ENCODE measurements at regions not wholly inside any gene's neighbourhood (a gene's known extent, or its start where the extent isn't known, plus 50 kb on each side); places are given as distances from the start of the nearest gene placed in this dataset.

DNA sequence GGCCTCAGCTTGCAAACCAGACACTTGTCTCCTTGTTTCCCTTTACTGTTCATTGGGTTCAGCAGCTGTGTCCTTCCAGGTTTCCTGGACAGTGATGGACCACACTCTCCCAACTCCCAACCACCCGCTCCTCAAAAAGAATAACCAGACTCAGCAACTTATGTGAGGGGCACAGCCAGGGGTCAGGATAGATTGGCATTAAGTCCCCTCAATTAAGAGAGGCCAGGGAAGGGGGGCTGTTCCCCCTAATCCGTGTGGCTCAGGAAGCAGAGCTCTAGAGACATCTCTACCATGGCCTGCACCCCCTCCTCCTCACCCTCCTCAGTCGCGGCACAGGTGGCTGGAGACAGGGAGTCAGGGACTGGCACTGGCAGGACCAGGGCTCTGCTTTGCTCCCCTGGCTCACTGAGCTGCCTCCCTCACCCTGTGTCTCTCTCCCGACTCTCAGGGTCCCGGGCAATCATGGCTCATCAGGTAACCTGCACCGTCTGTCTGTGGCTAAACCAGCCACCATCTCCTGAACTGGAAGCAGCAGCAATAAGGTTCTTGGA, 111.7 kb downstream of the ZNF280B start:
- no peak for DNase-seq (ENCODE audit: low spot score)

- DNase-seq (ENCODE audit: low spot score) = no peak
These were observed 111.2 kb downstream of the ZNF280B start for GRCh38 chr22:22397292-22397870.

GRCh38 chr22:22397875-22398524, 110.5 kb downstream of the ZNF280B start:
- DNase-seq (ENCODE audit: low spot score) = no peak

GRCh38 chr22:22398530-22399327, 109.8 kb downstream of the ZNF280B start:
- no peak for DNase-seq (ENCODE audit: low spot score)

DNA sequence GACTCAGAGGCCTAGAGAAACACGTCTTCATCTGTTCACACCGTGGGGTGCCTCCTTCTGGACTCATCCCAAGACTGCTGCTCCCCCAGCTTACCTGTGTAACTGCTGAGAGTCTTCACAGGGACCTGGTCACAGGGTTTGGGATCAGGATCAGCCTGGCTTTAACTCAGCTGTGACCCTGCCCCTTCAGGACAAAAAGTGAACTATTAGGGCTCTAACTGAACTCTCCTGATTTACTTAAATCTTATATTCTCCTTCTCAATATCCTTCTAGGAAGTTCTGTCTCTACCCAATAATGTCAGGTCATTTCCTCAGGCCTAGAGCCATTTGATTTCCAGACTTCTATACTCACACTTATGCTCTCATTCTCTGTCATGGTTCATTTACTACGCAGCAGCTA, 108.4 kb downstream of the ZNF280B start:
- DNase-seq (ENCODE audit: low spot score) = no peak

- DNase-seq (ENCODE audit: low spot score) = no peak
These were observed 107.6 kb downstream of the ZNF280B start for GRCh38 chr22:22400964-22401363.

- no peak for DNase-seq (ENCODE audit: low spot score)
These were observed 107.2 kb downstream of the ZNF280B start for GRCh38 chr22:22401381-22401780.

DNA sequence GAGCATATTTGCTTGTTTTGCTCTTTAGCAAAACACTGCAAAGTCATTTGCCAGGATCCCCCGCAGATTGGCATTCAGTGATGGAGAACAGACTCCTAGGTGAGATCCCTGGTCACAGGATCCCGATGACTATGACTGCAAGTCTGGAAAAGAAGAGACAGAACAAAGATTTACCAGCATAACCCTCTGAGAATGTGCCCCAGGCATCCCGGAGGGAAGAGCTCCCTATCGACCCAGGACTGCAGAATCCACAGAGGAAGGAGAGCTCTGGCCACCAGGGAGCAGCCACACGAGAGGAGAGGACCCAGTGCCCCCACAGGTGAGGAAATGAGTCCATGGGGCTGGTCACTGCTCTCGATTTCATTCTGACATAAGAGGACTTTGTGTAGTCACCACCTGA, 105.2 kb downstream of the ZNF280B start:
- DNase-seq (ENCODE audit: low spot score) = no peak

GRCh38 chr22:22403771-22404170, 104.8 kb downstream of the ZNF280B start:
- DNase-seq (ENCODE audit: low spot score) = no peak

GRCh38 chr22:22404598-22405284, 103.8 kb downstream of the ZNF280B start:
- DNase-seq (ENCODE audit: low spot score) = no peak

GRCh38 chr22:22406445-22407027, 102.0 kb downstream of the ZNF280B start:
- no peak for DNase-seq (ENCODE audit: low spot score)

GRCh38 chr22:22407061-22407460, 101.5 kb downstream of the ZNF280B start:
- DNase-seq (ENCODE audit: low spot score) = no peak

- DNase-seq (ENCODE audit: low spot score) = no peak
These were observed 100.3 kb downstream of the ZNF280B start for GRCh38 chr22:22408269-22408668.

- no peak for DNase-seq (ENCODE audit: low spot score)
These were observed 99.5 kb downstream of the ZNF280B start for GRCh38 chr22:22408731-22409696.

- no peak for DNase-seq (ENCODE audit: low spot score)
These were observed 98.4 kb downstream of the ZNF280B start for GRCh38 chr22:22410121-22410520.

- DNase-seq (ENCODE audit: low spot score) = no peak
These were observed 97.9 kb downstream of the ZNF280B start for GRCh38 chr22:22410677-22411076.

DNA sequence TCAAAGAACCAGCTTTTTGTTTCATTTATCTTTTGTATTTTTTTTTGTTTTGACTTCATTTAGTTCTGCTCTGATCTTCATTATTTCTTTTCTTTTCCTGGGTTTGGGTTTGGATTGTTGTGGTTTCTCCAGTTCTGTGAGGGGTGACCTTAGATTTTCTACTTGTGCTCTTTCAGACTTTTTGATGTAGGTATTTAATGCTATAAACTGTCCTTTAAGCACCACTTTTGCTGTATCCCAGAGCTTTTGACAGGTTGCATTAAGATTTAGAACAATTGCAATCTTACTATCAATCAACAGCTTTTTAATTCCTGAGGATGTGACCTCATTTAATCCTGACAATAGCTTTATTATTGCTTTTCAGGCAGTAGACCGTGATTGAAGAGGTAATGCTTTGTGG, 94.3 kb downstream of the ZNF280B start:
- DNase-seq (ENCODE audit: low spot score) = no peak

- no peak for DNase-seq (ENCODE audit: low spot score)
These were observed 90.9 kb downstream of the ZNF280B start for GRCh38 chr22:22417495-22418162.

DNA sequence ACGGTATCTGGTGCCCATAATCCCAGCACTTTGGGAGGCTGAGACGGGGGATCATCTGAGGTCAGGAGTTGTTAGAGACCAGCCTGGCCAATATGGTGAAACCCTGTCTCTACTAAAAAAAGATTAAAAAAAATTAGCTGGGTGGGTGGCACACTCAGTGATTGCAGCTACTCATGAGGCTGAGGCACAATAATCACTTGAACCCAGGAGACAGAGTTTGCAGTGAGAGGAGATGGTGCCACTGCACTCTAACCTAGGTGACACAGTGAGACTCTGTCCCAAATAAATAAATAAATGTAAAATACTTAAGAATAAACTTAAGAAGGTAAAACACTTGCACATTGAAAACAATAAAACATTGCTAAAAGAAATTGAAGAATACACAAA, 90.4 kb downstream of the ZNF280B start:
- DNase-seq (ENCODE audit: low spot score) = no peak

DNA sequence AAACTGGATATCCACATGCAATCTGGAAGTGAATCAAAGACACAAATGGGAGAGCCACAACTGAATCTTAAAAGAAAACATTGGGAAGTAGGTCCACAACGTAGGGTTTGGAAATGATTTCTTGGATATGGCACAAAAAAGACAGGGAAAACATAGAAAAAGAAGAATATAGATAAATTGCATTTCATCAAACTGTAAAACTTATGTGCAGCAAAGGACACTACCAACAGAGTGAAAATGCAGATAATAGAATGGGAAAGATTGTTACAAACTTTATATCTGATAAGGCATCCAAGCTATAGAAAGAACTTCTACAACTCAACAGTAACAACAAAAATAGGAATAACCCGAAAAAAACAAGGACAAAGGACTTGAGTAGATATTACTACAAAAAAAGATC, 89.6 kb downstream of the ZNF280B start:
- no peak for DNase-seq (ENCODE audit: low spot score)

All from hematopoietic multipotent progenitor cell treated with erythropoietin and hydrocortisone succinate and interleukin-3 and kit ligand, for 17 days (in vitro differentiated cells).